Astrocyte (in vitro differentiated cells and primary cell): ENCODE measurements at regions not wholly inside any gene's neighbourhood (a gene's known extent, or its start where the extent isn't known, plus 50 kb on each side); places are given as distances from the start of the nearest gene placed in this dataset.
"Not testable (repeated sequence)": the region's sequence is repeated elsewhere in the genome, so short reads cannot be mapped to it uniquely, and the experiment has no call there.

ENCODE experiments used
- DNase-seq: peaks from one replicate; pipeline ENCODE4 v3.0.0-alpha.2; 2010; ENCODE audit warnings: low read depth
- FAIRE-seq: peaks from 2 replicates; lab custom pipeline; 2011; peaks lifted over from hg19 to GRCh38; lab: Jason Lieb, UNC
- H2AFZ ChIP-seq: 2 replicates; pipeline ENCODE4 v1.6.0; 2012; ENCODE audit warnings: low read depth, low read length, inconsistent platforms
- H3K27ac ChIP-seq: 2 replicates; pipeline ENCODE4 v1.5.1; 2011; ENCODE audit warnings: low read depth, low read length, inconsistent platforms
- H3K27me3 ChIP-seq: 2 replicates; pipeline ENCODE4 v1.6.0; 2011; ENCODE audit warnings: low read length, inconsistent platforms; ENCODE audit not compliant: insufficient read depth
- H3K36me3 ChIP-seq: 2 replicates; pipeline ENCODE4 v1.5.1; 2011; ENCODE audit warnings: low read length, inconsistent platforms; ENCODE audit not compliant: insufficient read depth
- H3K4me1 ChIP-seq: 2 replicates; pipeline ENCODE4 v1.5.1; 2011; ENCODE audit warnings: low read length, inconsistent platforms; ENCODE audit not compliant: insufficient read depth
- H3K4me2 ChIP-seq: 2 replicates; pipeline ENCODE4 v1.6.0; 2012; ENCODE audit warnings: low read length, inconsistent platforms
- H3K4me3 ChIP-seq: 2 replicates; pipeline ENCODE4 v1.5.1; 2011; ENCODE audit warnings: low read depth, mild to moderate bottlenecking, low read length, inconsistent platforms; ENCODE audit not compliant: insufficient read depth
- H3K79me2 ChIP-seq: 2 replicates; pipeline ENCODE4 v1.6.0; 2012; ENCODE audit warnings: mild to moderate bottlenecking, low read length, inconsistent platforms; ENCODE audit not compliant: insufficient read depth
- H3K9ac ChIP-seq: 2 replicates; pipeline ENCODE4 v1.6.0; 2012; ENCODE audit warnings: mild to moderate bottlenecking, low read length, inconsistent platforms
- H3K9me3 ChIP-seq: 2 replicates; pipeline ENCODE4 v1.5.1; 2012; ENCODE audit warnings: low read depth, mild to moderate bottlenecking, low read length, inconsistent platforms; ENCODE audit not compliant: insufficient read depth
- H4K20me1 ChIP-seq: 2 replicates; pipeline ENCODE4 v1.6.0; 2012; ENCODE audit warnings: low read length, inconsistent platforms; ENCODE audit not compliant: insufficient read depth
- H3K27ac Mint-ChIP-seq: one replicate; pipeline ENCODE4 v1.8.0; 2021; ENCODE audit warnings: mild to moderate bottlenecking, mixed read lengths; ENCODE audit not compliant: unreplicated experiment
- H3K27me3 Mint-ChIP-seq: one replicate; pipeline ENCODE4 v1.8.0; 2021; ENCODE audit warnings: low read depth, mixed read lengths; ENCODE audit not compliant: unreplicated experiment
- H3K36me3 Mint-ChIP-seq: one replicate; pipeline ENCODE4 v1.8.0; 2021; ENCODE audit warnings: low read depth, mixed read lengths; ENCODE audit not compliant: unreplicated experiment
- H3K4me1 Mint-ChIP-seq: one replicate; pipeline ENCODE4 v1.8.0; 2021; ENCODE audit warnings: low read depth, mixed read lengths; ENCODE audit not compliant: unreplicated experiment
- H3K4me3 Mint-ChIP-seq: one replicate; pipeline ENCODE4 v1.8.0; 2021; ENCODE audit warnings: mild to moderate bottlenecking, moderate library complexity, mixed read lengths; ENCODE audit not compliant: unreplicated experiment
- H3K9me3 Mint-ChIP-seq: one replicate; pipeline ENCODE4 v1.8.0; 2021; ENCODE audit warnings: mild to moderate bottlenecking, mixed read lengths; ENCODE audit not compliant: unreplicated experiment
- CTCF ChIP-seq: IDR thresholded peaks from 2 replicates; pipeline ENCODE4 v1.5.1; 2011; ENCODE audit warnings: low read depth, mild to moderate bottlenecking, inconsistent platforms, low read length, moderate library complexity; ENCODE audit not compliant: insufficient read depth
- EZH2 ChIP-seq: IDR thresholded peaks from 2 replicates; pipeline ENCODE4 v1.6.1; 2012; ENCODE audit warnings: mild to moderate bottlenecking, low read length, inconsistent platforms; ENCODE audit not compliant: insufficient read depth

GRCh38 chr4:102405821-102406401 is 60.6 kb upstream of the SLC39A8 start:
- Mint-ChIP-seq H3K27ac (no peak overlapping the region), H3K27me3 (no peaks in the 10 kb centered on the region), H3K9me3 (no peaks in the 10 kb centered on the region), H3K4me3 (no peak overlapping the region), H3K36me3 (no peaks in the 10 kb centered on the region), H3K4me1 (no peaks in the 10 kb centered on the region)
- Histone ChIP-seq H3K27ac (no peak overlapping the region), H3K9me3 (no peaks in the 10 kb centered on the region), H3K36me3 (no peaks in the 10 kb centered on the region), H3K4me1 (no peaks in the 10 kb centered on the region), H3K4me2 (no peak overlapping the region), H3K79me2 (no peaks in the 10 kb centered on the region), H3K9ac (no peak overlapping the region), H3K27me3 (no peaks in the 10 kb centered on the region), H4K20me1 (no peaks in the 10 kb centered on the region), H2AFZ (no peak overlapping the region), H3K4me3 (no peak overlapping the region)
- TF ChIP-seq CTCF (no peak), EZH2 (no peak)
- FAIRE-seq (no peak), DNase-seq (no peak)

GRCh38 chr4:102410884-102411283 is 65.6 kb upstream of the SLC39A8 start:
- H3K4me2 ChIP-seq, H3K4me1 Mint-ChIP-seq, H3K4me3 ChIP-seq, H3K9ac ChIP-seq, H3K27ac ChIP-seq, H3K4me3 Mint-ChIP-seq, H4K20me1 ChIP-seq, DNase-seq, H3K9me3 ChIP-seq, H3K27ac Mint-ChIP-seq, FAIRE-seq, H3K9me3 Mint-ChIP-seq, H2AFZ ChIP-seq, H3K27me3 ChIP-seq, H3K27me3 Mint-ChIP-seq, H3K36me3 Mint-ChIP-seq, H3K36me3 ChIP-seq, H3K4me1 ChIP-seq, H3K79me2 ChIP-seq: not testable (repeated sequence)

DNA sequence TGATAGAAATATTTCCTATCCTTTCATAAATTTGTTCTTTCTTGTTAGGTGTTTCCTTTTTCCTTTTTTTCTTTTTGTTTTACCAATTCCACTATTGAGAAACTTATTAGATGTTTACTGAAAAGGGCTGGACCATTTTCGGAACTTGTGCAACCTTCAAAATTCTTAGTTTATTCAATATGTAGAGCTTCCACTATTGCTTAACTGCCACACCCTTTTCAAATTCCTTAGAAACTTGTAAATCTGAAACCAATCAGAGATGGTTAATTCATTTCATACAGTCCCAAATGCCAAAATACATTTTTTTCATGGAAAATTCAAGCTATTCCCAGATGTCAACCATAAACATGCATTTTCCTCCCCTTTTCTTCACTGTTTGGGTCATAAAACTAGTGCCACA is 66.1 kb upstream of the SLC39A8 start:
- H3K27ac ChIP-seq: no peak overlapping the region
- FAIRE-seq (no peak), DNase-seq (no peak)
- H3K27me3 ChIP-seq: no peaks in the 10 kb centered on the region
- Mint-ChIP-seq H3K9me3 (no peaks in the 10 kb centered on the region), H3K4me3 (no peak overlapping the region), H3K27me3 (no peaks in the 10 kb centered on the region), H3K27ac (no peak overlapping the region), H3K4me1 (no peaks in the 10 kb centered on the region), H3K36me3 (no peaks in the 10 kb centered on the region)
- no peaks in the 10 kb centered on the region for H3K79me2 ChIP-seq
- TF ChIP-seq EZH2 (no peak), CTCF (no peak)
- H3K4me2 ChIP-seq: no peak overlapping the region
- no peaks in the 10 kb centered on the region for H4K20me1 ChIP-seq
- H3K4me1 ChIP-seq: no peaks in the 10 kb centered on the region
- no peak overlapping the region for H3K9ac ChIP-seq
- no peak overlapping the region for H2AFZ ChIP-seq
- H3K4me3 ChIP-seq: no peak overlapping the region
- no peaks in the 10 kb centered on the region for H3K9me3 ChIP-seq
- H3K36me3 ChIP-seq: no peaks in the 10 kb centered on the region
